DMS153 treated with DMSO at 0.1 percent for 48 hours (cell line): ENCODE measurements at regions not wholly inside any gene's neighbourhood (a gene's known extent, or its start where the extent isn't known, plus 50 kb on each side); places are given as distances from the start of the nearest gene placed in this dataset.

Experiments
- DNase-seq: peaks from one replicate; lab custom pipeline; 2025; ENCODE audit not compliant: unreplicated experiment; lab: John Stamatoyannopoulos, UW

DNA sequence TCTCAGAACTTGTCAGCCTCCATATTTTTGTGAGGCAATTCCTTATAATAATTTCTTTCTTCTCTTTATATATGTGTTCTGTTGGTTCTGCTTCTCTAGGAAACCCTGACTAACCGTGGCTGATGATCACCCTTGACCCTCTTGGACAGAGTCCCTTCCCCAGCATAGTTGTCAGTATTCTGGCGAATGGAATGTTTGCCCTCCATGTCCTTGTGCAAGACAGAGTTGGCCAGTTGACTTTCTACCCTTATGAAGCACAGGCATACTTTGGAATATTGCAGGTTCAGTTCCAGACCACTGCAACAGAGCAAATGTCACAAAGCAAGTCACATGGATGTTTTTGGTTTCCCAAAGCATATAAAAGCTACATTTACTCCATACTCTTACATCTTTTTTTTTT, 297.7 kb upstream of the SHH start:
- DNase-seq, result no peak

DNA sequence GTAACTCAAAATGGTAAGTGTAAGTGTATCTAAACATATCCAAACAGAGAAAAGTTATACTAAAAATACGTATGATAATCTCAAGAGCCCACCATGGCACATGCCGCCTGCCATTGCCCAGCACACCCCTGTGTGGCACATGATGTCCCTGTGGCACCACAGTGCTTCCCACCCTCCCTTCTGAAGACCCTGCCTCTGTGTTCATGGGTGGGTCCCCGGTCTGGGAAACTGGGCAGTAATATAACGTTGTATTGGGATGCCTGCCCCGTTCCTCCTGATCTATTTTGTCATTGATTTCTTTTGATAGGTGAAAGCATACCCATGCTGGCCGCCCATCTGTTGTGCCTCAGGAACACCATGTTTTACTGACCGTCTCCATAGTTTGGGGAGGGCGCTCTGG, 296.8 kb upstream of the SHH start:
- DNase-seq, result no peak

- no peak for DNase-seq
These were observed 295.7 kb upstream of the SHH start for GRCh38 chr7:156107957-156108356.

DNA sequence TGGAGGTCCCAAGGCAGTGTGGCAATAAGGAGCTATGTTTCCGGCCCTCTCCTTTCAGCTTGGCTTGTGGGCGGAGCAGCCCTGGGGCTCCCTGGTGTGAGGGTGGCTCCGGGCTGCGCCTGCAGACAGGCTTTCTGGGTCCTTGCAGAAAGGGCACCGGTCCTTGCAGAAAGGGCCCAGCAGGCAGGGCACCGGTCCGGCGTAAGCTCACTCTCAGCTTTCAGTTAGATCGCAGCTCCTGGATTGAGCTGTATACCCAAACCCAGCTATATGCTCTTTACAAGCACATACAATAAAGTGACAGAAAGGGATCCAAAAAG, 293.8 kb upstream of the SHH start:
- DNase-seq, result no peak

DNA sequence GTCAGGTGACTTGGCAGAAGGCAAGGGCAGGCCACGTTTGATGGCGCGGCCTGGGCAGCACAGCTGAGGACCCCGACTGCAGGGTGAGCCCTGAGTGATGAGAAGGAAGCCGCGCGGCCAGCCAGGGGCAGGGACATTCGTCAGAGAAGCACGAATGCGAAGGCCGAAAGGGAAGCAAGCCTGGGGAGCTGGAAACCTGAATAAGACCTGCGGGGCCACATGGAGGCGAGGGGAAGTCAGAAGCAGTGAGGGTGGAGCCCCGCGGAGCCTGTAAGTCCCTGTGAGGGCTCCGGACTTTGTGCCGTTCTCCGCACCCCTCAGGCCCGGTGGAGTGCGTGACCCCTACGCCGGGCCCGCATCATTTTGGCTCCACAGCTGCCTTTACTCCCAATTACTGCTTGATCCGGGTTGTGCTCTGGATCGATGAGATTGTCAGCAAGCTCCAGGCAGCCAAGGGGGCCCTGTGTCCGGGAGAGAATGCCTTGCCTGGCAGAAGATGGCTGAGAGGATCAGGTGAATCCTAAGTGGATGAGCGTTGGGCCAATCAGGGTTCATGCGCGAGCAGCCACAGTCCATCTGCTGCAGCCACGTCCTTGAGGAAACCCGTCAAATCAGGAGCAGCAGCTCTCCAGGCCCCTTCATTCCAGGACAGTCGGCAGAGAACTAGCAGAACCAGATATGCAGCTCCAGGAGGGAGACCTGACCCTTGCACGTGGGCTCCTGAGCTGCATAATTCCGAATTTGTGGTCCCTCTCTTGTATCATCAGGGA, 293.3 kb upstream of the SHH start:
- no peak for DNase-seq

DNA sequence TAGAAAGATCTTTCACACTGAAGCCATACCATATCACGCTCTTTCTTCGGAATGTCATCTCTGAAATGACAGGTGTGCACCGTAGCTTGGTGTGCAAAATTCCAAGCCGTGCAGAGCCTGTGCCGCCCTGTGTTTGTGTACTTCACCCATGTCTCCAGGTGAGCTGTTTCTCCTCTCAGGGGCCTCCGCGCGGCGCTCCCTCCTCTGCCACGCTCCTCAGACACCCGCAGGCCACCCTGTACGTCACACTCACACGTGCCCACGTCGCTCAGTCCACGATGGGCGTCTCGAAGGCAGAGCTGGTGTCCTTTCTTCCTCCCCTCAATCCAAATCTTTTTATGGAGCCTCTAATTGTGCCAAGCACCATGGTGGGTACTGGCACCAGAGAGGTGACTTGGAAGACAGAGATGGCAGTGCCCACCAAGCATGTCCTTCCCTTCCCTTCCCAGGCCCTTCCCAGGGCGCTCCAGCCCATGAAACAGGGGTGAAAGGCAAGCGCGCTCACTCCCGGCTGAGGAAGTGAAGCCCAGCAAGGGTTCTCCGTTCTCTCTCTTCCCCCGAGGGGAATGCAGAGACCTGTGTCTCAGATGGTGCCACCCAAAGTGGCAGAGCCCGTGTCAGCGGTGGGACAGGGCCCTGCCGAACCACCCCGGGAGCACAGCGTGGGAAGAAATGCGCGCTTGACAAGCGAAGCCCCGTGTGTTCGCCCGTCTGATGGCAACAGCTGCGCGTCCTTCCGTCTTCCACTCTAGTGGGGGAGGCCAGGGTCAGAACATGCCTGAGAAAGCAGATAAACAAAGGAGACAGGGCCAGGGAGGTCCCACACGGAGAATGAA, 292.5 kb upstream of the SHH start:
- DNase-seq, result no peak

- no peak for DNase-seq
These were observed 290.0 kb upstream of the SHH start for GRCh38 chr7:156102267-156102666.

DNA sequence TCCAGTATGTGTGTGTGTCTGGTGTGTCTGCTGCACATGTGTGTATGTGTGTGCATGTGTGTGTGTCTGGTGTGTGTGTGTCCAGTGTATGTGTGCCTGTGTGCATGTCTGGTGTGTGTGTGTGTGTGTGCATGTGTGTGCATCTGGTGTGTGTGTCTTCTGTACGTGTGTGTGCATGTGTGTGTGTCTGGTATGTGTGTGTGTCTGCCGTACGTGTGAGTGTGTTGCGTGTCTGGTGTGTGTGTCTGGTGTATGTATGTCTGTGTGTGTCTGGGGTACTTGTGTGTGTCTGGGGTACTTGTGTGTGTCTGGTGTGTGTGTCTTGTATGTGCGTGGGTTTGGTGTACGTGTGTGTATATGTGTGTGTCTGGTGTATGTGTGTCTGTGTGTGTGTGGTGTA, 289.1 kb upstream of the SHH start:
- no peak for DNase-seq

- no peak for DNase-seq
These were observed 287.8 kb upstream of the SHH start for GRCh38 chr7:156100086-156100485.

- DNase-seq, result no peak
These were observed 286.8 kb upstream of the SHH start for GRCh38 chr7:156099085-156099484.

DNA sequence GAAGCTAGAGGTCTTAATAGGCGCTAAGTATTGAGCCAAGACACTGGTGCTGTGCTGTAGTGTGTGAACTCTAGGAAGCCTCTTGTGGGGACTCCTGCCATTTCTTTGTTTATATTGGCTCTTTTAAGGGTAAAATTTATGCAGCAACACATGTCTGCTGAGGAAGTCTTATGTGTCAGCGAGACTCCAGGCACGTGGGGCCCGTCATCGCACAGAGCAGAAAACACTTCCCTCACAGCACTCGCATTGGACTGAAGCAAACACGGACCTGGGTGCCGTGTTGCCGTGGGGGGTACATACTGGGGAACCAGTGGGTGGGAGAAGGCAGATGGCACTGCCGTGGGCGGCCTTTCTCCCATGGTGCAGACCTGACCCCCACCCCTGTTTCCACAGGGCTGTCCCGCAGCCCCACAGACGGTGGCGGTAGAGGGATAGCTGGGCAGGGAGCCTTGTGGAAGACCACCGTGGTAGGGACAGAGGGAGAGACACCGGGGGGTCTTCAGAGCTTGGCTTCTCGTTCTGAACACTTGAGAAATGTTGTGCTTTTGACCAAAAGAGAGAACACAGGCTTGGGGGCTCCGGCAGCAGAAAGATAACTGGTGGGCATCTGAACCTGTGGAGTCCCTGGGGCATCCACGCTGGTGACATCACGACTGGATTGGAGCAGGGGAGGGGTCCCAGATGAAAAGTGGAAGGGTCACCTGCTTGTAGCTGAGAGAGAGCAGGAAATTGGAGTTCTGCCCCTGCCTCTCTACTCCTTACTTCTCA, 284.7 kb upstream of the SHH start:
- DNase-seq, result no peak

DNA sequence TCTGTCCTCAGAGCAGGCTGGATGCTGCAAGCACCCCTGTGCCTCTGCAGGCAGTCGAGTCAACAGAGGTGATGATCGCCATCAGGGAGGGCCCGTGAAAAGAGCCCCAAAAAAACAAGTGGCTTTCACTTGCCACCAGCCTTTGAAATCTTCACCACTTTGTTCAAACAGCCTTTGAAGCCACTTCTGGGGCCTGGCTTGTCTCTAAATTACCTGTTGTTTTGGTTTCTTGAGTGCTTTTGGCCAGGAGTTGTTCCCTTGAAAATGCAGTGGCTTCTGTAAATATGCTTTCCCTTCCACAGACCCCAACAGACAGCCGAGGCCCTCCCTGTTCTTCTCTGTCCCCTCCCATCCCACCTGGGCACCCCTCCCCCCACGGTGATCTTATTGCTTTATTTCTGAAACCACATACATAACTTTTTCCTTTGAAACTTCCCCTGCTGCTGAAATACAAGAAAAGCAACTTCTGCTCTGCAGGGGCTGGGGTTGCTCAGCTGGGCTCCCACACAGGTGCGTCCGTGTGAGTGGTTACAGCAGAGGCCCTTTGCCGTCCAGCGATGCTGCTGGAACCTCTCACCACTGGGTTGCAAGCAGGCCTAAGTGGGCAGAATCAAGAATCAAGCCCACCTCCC, 283.8 kb upstream of the SHH start:
- DNase-seq, result no peak

- no peak for DNase-seq
These were observed 282.3 kb upstream of the SHH start for GRCh38 chr7:156094350-156095146.

- no peak for DNase-seq
These were observed 280.0 kb upstream of the SHH start for GRCh38 chr7:156092307-156092706.

DNA sequence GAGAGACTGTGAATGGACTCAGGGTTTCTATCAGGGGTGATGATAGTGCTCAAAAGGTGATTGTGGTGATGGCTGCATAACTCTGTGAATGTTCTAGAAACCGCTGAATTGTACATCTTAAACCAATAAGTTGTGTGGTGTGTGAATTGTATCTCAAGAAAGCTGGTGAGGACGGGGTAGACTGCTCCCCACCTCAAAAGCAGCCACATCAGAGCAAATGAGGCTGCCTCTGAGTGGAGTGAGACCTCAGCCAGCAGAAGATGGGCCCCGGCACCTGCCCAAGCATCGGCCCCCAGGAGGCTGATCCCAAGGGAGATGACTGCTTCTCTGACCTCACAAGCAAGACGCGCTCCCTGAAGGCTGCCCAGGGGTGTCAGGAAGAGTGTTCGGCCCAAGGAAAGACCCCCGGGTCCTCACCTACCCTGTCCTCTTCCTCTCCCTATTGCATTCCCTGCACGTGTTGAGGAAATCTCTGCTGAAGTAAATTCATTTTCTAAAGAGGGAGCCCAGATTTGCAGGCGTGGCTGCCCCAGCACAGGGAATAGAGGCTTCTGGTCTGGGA, 279.3 kb upstream of the SHH start:
- DNase-seq, result no peak

GRCh38 chr7:156090988-156091387, 278.7 kb upstream of the SHH start:
- DNase-seq, result no peak

DNA sequence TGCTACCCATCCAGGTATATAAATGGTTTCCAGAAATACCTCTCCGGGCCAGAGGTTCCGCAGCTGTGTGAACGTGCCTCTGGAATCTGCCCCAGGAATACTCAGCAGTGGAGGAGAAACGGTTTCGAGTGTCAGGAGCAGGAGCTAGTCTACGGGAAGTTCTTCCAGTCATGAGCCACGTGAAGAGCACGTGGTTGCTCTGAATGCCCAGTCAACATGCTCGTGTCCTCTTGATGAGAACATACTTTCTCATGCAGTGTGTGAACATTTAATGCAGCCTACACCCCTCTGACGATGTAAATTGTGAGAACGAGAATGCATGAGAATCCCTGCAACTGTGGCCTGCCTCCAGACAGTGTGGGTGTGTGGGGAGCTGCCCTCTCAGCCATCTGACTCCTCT, 277.0 kb upstream of the SHH start:
- no peak for DNase-seq

DNA sequence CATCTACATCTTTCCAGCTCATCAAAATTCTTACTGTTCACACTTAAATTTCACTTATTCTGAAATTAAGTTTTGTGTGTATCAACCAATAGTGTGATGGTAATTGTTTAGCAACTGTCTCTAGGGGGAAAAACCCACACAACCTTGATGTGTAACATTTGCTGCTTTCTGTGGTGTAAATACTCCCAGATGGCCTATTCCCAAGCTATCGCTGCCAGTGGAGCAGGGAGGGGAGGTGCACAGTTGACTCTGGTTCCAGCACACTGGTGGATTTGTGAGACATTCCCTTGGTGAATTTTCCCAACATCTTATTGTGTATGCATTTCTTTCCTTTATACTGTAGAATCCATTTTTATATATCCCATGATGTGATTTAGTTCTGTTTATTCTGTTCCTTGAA, 275.9 kb upstream of the SHH start:
- DNase-seq, result no peak

- no peak for DNase-seq
These were observed 270.1 kb upstream of the SHH start for GRCh38 chr7:156082048-156083040.
